ENCODE measurements at regions not wholly inside any gene's neighbourhood (a gene's known extent, or its start where the extent isn't known, plus 50 kb on each side); places are given as distances from the start of the nearest gene placed in this dataset.

DNA sequence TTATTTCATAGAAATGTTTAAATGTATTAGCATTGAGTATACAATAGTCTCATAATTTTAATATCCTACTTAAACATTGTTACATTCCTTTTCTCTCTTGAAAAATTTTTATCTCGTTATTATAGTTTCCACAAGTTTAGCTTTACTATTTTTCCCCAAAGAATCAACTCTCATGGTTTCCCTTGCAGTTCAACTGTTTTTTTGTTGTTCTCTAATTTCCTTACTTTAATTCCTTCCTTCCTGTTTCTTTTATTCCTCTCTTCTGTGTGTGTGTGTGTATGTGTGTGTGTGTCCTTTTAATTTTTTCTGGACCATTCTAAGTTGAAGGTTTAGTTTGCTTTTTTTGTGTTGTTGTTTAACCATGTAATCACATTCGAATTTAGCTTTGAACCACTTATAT, 171.1 kb downstream of the GASK1B start:
- Histone ChIP-seq H3K4me3 (ENCODE audit: control extremely low read depth in 1 of 5, extremely low read depth in 1 of 5, insufficient read depth in 1 of 5, low read depth in 2 of 5, low read length in 4 of 5) (no peak overlapping the region), H3K9me3 (ENCODE audit: control extremely low read depth in 1 of 3, control insufficient read depth in 2 of 3, insufficient read depth in 1 of 3, low read length in 2 of 3) (no peaks in the 10 kb centered on the region), H3K4me1 (ENCODE audit: control insufficient read depth in 2 of 2, insufficient read depth in 2 of 2, low read length in 2 of 2) (no peaks in the 10 kb centered on the region), H3K79me2 (ENCODE audit: control insufficient read depth, insufficient read depth, low read length) (no peaks in the 10 kb centered on the region), H3K27me3 (replicated peaks in 1 of 4; ENCODE audit: control extremely low read depth in 1 of 4, control insufficient read depth in 3 of 4, insufficient read depth in 4 of 4, low read length in 3 of 4) (no peaks in the 10 kb centered on the region), H4K20me1 (ENCODE audit: control insufficient read depth, insufficient read depth, low read length, poor library complexity, severe bottlenecking) (no peaks in the 10 kb centered on the region), H3K4me2 (replicated peaks; ENCODE audit: low read depth, low read length, poor library complexity, severe bottlenecking) (no peak overlapping the region), H3K36me3 (replicated peaks in 1 of 2; ENCODE audit: control extremely low read depth in 1 of 2, control insufficient read depth in 1 of 2, extremely low read depth in 1 of 2, insufficient read depth in 2 of 2, low read length in 1 of 2) (no peaks in the 10 kb centered on the region), H2AFZ (ENCODE audit: insufficient read depth, low read depth, low read length, poor library complexity, severe bottlenecking) (no peak overlapping the region), H3K27ac (ENCODE audit: low read length in 2 of 2) (no peak overlapping the region), H3K9ac (ENCODE audit: low read length) (no peak overlapping the region)
- no peak overlapping the region for H3K4me3 Mint-ChIP-seq
- H3K9me3 Mint-ChIP-seq (ENCODE audit: insufficient read depth): no peaks in the 10 kb centered on the region
- ChIA-PET CTCF (no interaction called here), POLR2A (no interaction called here)
- no peak overlapping the region for H3K27ac Mint-ChIP-seq
- TF ChIP-seq EZH2 (IDR thresholded peaks at IDR 0.05; ENCODE audit: borderline replicate concordance, insufficient read depth, low read depth, low read length, poor library complexity, severe bottlenecking): no peak
- TF ChIP-seq, protein P1, sequence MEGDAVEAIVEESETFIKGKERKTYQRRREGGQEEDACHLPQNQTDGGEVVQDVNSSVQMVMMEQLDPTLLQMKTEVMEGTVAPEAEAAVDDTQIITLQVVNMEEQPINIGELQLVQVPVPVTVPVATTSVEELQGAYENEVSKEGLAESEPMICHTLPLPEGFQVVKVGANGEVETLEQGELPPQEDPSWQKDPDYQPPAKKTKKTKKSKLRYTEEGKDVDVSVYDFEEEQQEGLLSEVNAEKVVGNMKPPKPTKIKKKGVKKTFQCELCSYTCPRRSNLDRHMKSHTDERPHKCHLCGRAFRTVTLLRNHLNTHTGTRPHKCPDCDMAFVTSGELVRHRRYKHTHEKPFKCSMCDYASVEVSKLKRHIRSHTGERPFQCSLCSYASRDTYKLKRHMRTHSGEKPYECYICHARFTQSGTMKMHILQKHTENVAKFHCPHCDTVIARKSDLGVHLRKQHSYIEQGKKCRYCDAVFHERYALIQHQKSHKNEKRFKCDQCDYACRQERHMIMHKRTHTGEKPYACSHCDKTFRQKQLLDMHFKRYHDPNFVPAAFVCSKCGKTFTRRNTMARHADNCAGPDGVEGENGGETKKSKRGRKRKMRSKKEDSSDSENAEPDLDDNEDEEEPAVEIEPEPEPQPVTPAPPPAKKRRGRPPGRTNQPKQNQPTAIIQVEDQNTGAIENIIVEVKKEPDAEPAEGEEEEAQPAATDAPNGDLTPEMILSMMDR (IDR thresholded peaks at IDR 0.05): no peak
- no CpG with 5 or more reads among the region's 2 CpGs for WGBS (ENCODE audit: insufficient coverage)
- no peaks in the 10 kb centered on the region for H3K27me3 Mint-ChIP-seq
- DNase-seq (no peak), ATAC-seq (ENCODE audit: low read depth) (no peak)
- intact Hi-C loops (cut with micrococcal nuclease): no loop called here
- H3K4me1 Mint-ChIP-seq: no peaks in the 10 kb centered on the region

DNA sequence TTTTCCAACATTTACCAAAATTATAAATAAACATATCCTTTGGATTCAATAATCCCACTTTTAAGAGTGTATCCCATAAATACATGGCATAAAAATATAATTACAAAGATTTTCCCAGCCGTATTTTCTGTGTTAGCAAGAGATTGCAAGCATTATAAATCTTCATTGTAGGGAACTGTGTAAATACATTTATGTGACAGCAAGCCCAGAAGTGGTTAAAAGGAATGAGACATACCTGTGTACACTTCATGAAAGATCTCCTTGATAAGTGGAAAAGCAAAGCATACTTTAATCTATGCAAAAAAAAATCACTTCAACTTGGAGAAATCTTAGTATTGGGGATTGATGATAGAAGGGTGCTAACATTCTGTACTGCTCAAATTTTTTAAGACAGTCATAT, 173.1 kb downstream of the GASK1B start:
- ChIA-PET POLR2A (no interaction called here), CTCF (no interaction called here)
- Histone ChIP-seq H3K36me3 (replicated peaks in 1 of 2; ENCODE audit: control extremely low read depth in 1 of 2, control insufficient read depth in 1 of 2, extremely low read depth in 1 of 2, insufficient read depth in 2 of 2, low read length in 1 of 2) (no peaks in the 10 kb centered on the region), H3K27ac (ENCODE audit: low read length in 2 of 2) (no peak overlapping the region), H2AFZ (ENCODE audit: insufficient read depth, low read depth, low read length, poor library complexity, severe bottlenecking) (no peak overlapping the region), H3K4me1 (ENCODE audit: control insufficient read depth in 2 of 2, insufficient read depth in 2 of 2, low read length in 2 of 2) (no peaks in the 10 kb centered on the region), H3K9me3 (ENCODE audit: control extremely low read depth in 1 of 3, control insufficient read depth in 2 of 3, insufficient read depth in 1 of 3, low read length in 2 of 3) (no peaks in the 10 kb centered on the region), H3K4me3 (ENCODE audit: control extremely low read depth in 1 of 5, extremely low read depth in 1 of 5, insufficient read depth in 1 of 5, low read depth in 2 of 5, low read length in 4 of 5) (no peak overlapping the region), H3K27me3 (replicated peaks in 1 of 4; ENCODE audit: control extremely low read depth in 1 of 4, control insufficient read depth in 3 of 4, insufficient read depth in 4 of 4, low read length in 3 of 4) (no peaks in the 10 kb centered on the region), H3K9ac (ENCODE audit: low read length) (no peak overlapping the region), H3K79me2 (ENCODE audit: control insufficient read depth, insufficient read depth, low read length) (no peaks in the 10 kb centered on the region), H4K20me1 (ENCODE audit: control insufficient read depth, insufficient read depth, low read length, poor library complexity, severe bottlenecking) (no peaks in the 10 kb centered on the region), H3K4me2 (replicated peaks; ENCODE audit: low read depth, low read length, poor library complexity, severe bottlenecking) (no peak overlapping the region)
- H3K4me3 Mint-ChIP-seq: no peak overlapping the region
- TF ChIP-seq EZH2 (IDR thresholded peaks at IDR 0.05; ENCODE audit: borderline replicate concordance, insufficient read depth, low read depth, low read length, poor library complexity, severe bottlenecking): no peak
- TF ChIP-seq, protein P1 (IDR thresholded peaks at IDR 0.05): no peak
- no peak for DNase-seq
- WGBS (ENCODE audit: insufficient coverage): no CpG with 5 or more reads among the region's 1 CpG
- H3K27ac Mint-ChIP-seq: no peak overlapping the region
- ATAC-seq (ENCODE audit: low read depth): no peak
- no peaks in the 10 kb centered on the region for H3K27me3 Mint-ChIP-seq
- no peaks in the 10 kb centered on the region for H3K9me3 Mint-ChIP-seq (ENCODE audit: insufficient read depth)
- H3K4me1 Mint-ChIP-seq: no peaks in the 10 kb centered on the region
- intact Hi-C loops (cut with micrococcal nuclease): no loop called here

Measured in B cell (primary cell).